ENCODE measurements at regions not wholly inside any gene's neighbourhood (a gene's known extent, or its start where the extent isn't known, plus 50 kb on each side); places are given as distances from the start of the nearest gene placed in this dataset.

DNA sequence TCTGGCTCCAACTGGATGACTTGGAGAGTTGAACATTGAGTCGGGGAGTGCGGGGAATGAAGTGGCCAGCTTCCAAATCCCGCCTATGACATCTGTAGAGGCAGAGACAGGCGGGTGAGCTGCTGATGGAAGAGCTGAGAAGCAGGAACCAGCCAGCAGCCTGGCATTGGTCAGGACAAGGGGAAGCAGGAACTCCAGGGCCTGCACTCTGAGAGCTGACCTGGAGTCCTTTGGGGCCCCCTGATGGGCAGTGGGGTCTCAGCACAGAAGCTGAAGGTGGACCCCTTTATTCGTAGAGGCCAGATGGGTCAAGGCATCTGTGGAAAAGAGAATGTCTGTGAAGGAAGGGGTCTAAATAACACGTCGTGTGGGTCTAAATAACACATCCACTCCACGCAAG lies 57.0 kb downstream of the SEC61G start:
- no peak overlapping the region for H3K9ac ChIP-seq (ENCODE audit: low read length)
- no peak overlapping the region for H3K4me3 ChIP-seq (ENCODE audit: low read depth, low read length)
- no peaks in the 10 kb centered on the region for H3K27me3 ChIP-seq (ENCODE audit: control insufficient read depth, insufficient read depth, low read length)
- no peaks in the 10 kb centered on the region for H3K36me3 ChIP-seq (ENCODE audit: control insufficient read depth, insufficient read depth, low read length)
- no peak overlapping the region for H3K27ac ChIP-seq (ENCODE audit: low read depth, low read length)
- H3K9me3 ChIP-seq (ENCODE audit: control insufficient read depth, insufficient read depth, low read depth, low read length): no peaks in the 10 kb centered on the region; the same call in 1 of the 2 replicates
- no peaks in the 10 kb centered on the region for H3K4me1 ChIP-seq (ENCODE audit: control insufficient read depth, insufficient read depth, low read length)

DNA sequence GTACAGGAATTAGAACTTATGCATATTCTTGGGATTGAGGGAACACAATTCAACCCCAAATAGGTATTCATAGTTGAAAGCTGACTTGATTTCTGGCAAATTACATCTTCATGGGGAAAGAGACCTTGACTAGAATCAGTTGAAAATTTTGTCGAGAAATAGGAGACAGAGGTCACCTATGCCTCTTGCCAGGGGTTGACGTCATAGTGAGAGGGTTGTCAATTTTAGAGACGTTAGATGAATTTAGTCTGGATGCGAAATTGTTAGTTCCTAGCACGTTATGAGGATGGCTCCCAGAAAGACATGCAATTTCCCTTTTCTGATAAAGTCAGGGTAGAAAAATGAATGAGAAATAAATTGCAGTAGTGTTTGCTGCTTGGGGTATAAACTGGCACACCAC lies 59.3 kb downstream of the SEC61G start:
- no peaks in the 10 kb centered on the region for H3K4me1 ChIP-seq (ENCODE audit: control insufficient read depth, insufficient read depth, low read length)
- H3K9me3 ChIP-seq (ENCODE audit: control insufficient read depth, insufficient read depth, low read depth, low read length): no peaks in the 10 kb centered on the region; the same call in 1 of the 2 replicates
- H3K36me3 ChIP-seq (ENCODE audit: control insufficient read depth, insufficient read depth, low read length): no peaks in the 10 kb centered on the region
- no peak overlapping the region for H3K4me3 ChIP-seq (ENCODE audit: low read depth, low read length)
- H3K27ac ChIP-seq (ENCODE audit: low read depth, low read length): no peak overlapping the region
- no peaks in the 10 kb centered on the region for H3K27me3 ChIP-seq (ENCODE audit: control insufficient read depth, insufficient read depth, low read length)
- no peak overlapping the region for H3K9ac ChIP-seq (ENCODE audit: low read length)

DNA sequence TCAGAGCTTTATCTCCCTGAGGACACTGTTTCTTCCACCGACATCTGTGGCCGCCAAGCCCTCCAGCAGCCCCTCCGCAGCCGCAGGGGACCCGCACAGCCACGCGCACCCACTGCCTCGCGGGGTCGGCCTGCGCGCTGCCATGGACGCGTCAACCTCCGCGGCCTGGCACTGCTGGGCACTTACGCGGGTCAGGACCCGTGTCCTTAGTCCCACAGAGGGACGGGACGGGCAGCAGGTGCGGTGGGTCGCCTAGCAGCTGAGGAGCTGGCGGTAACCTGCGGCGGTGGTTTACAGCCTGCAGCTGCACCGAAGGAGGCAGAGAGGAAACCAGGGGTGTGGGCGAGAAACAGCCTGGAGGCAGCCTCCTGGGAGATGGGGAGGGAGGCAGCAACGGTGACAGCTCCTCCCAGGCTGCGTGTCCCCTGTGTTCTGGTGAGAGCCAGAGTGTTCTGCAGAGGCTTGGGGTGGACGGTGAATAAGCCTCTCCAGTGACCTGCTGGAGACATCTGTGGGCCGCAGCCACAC lies 61.3 kb downstream of the SEC61G start:
- no peaks in the 10 kb centered on the region for H3K36me3 ChIP-seq (ENCODE audit: control insufficient read depth, insufficient read depth, low read length)
- H3K4me1 ChIP-seq (ENCODE audit: control insufficient read depth, insufficient read depth, low read length): no peaks in the 10 kb centered on the region
- H3K27me3 ChIP-seq (ENCODE audit: control insufficient read depth, insufficient read depth, low read length): no peaks in the 10 kb centered on the region
- no peak overlapping the region for H3K27ac ChIP-seq (ENCODE audit: low read depth, low read length)
- no peak overlapping the region for H3K9ac ChIP-seq (ENCODE audit: low read length)
- no peak overlapping the region; the same call in 1 of the 2 replicates for H3K4me3 ChIP-seq (ENCODE audit: low read depth, low read length)
- H3K9me3 ChIP-seq (ENCODE audit: control insufficient read depth, insufficient read depth, low read depth, low read length): no peaks in the 10 kb centered on the region

DNA sequence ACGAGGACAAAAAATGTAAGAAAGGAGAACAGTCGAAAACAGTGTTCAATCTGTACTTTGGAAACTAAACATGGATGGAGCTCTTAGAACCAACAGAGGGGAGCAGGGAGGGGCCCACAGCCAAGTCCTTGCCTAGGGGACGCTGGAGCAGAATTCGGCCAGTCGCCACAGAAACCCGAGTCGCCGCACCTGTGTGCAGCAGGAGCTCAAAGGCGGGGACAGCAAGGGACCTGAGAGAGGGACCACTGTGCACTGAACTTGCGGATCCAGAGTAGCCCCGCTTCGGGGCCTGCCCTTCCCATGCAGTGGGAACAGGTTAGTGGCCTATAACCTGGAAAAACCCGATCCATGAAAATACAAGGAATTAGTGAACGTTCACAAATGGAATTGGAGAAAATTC lies 68.1 kb downstream of the SEC61G start:
- Histone ChIP-seq H3K9me3 (ENCODE audit: control insufficient read depth, insufficient read depth, low read depth, low read length) (no peaks in the 10 kb centered on the region), H3K4me1 (ENCODE audit: control insufficient read depth, insufficient read depth, low read length) (peaks cover 15% of the 10 kb centered on the region), H3K4me3 (ENCODE audit: low read depth, low read length) (no peak overlapping the region), H3K27ac (ENCODE audit: low read depth, low read length) (no peak overlapping the region), H3K27me3 (ENCODE audit: control insufficient read depth, insufficient read depth, low read length) (no peaks in the 10 kb centered on the region), H3K9ac (ENCODE audit: low read length) (no peak overlapping the region), H3K36me3 (ENCODE audit: control insufficient read depth, insufficient read depth, low read length) (no peaks in the 10 kb centered on the region)

DNA sequence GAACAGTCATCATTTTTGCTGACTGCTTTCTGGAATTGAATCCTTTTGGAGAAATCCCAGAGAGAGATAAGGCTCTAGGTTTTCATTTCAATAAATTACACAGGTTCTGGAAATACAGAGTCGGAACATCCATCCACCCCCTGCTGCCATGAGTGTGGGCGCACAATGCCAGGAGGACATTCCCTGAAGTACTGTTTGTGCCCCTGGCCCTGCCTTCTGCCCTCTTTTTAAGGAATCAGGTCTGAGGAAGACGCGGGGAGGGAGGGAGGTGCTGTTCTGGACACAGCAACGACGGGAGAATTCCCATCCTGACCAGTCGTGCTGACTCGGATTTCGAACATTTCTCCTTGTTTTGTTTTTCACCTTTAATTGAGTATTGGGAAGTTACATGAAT lies 69.0 kb downstream of the SEC61G start:
- no peaks in the 10 kb centered on the region for H3K27me3 ChIP-seq (ENCODE audit: control insufficient read depth, insufficient read depth, low read length)
- H3K27ac ChIP-seq (ENCODE audit: low read depth, low read length): no peak overlapping the region
- H3K36me3 ChIP-seq (ENCODE audit: control insufficient read depth, insufficient read depth, low read length): no peaks in the 10 kb centered on the region
- peaks cover 15% of the 10 kb centered on the region for H3K4me1 ChIP-seq (ENCODE audit: control insufficient read depth, insufficient read depth, low read length)
- no peak overlapping the region for H3K9ac ChIP-seq (ENCODE audit: low read length)
- no peaks in the 10 kb centered on the region for H3K9me3 ChIP-seq (ENCODE audit: control insufficient read depth, insufficient read depth, low read depth, low read length)
- no peak overlapping the region for H3K4me3 ChIP-seq (ENCODE audit: low read depth, low read length)

DNA sequence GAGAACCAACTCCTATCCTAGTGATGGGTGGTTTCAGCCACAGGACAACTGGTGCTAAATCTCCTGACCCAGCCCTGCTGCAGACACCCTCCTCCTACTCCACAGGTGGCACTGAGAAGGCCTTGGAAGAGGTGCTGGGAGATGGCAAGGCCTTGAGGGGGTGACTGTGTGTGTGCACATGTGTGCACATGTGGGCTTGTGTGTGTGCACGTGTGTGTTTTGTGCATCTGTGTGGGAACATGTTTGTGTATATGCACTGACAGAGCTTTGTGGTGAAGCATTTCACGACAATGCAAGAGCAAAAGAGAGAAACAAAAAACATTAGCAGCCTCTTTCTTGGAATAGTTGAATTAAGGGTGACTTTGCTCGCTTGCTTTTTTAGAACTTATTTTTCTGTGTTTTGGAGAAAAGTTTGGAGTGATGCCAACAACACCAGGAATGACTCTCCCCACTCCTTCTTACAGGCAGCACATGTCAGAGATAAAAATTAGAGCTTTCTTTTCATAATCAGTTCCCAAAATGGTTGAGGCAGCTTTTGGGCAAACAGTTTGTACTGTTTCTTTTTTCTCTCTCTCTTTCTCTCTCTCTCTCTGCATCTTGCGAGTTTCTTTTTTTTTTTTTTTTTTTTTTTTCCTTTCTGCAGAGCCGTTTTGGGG lies 69.5 kb downstream of the SEC61G start:
- Histone ChIP-seq H3K4me1 (ENCODE audit: control insufficient read depth, insufficient read depth, low read length) (peaks cover 15% of the 10 kb centered on the region), H3K9me3 (ENCODE audit: control insufficient read depth, insufficient read depth, low read depth, low read length) (no peaks in the 10 kb centered on the region), H3K27ac (ENCODE audit: low read depth, low read length) (no peak overlapping the region), H3K9ac (ENCODE audit: low read length) (no peak overlapping the region), H3K36me3 (ENCODE audit: control insufficient read depth, insufficient read depth, low read length) (no peaks in the 10 kb centered on the region), H3K27me3 (ENCODE audit: control insufficient read depth, insufficient read depth, low read length) (no peaks in the 10 kb centered on the region), H3K4me3 (ENCODE audit: low read depth, low read length) (no peak overlapping the region)

DNA sequence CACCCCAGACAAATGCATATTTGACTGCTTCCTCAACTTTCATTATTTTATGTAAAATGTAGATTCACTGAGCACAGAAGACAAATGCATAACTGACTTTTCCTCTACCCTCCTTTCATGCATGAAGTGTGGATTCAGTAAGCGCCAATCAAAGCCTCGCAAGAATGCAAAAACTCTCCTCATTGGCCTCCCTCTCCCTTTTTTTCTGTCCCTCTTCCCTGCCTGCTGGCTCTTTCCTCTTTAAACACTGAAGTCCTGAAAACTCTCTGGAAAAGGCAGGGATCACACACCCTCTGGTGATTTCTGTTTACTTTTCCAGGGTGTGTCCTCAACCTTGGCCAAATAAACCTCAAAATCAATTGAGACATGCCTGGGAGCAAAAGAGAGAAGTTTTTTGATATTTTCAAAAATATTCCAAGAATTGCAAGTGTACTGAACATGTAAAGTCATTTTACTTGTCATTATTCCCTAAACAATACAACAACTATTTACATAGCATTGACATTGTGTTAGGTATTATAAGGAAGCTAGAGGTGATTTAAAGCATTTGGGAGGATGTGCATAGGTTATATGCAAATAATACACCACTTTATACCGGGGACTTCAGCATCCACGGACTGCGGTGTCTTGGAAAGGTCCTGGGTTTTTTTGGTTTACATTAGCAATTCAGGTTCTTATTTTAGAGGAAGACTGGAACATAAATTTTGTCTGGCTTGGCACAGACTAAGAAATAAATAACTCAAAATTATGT lies 71.4 kb downstream of the SEC61G start:
- Histone ChIP-seq H3K36me3 (ENCODE audit: control insufficient read depth, insufficient read depth, low read length) (no peaks in the 10 kb centered on the region), H3K27me3 (ENCODE audit: control insufficient read depth, insufficient read depth, low read length) (no peaks in the 10 kb centered on the region), H3K9me3 (ENCODE audit: control insufficient read depth, insufficient read depth, low read depth, low read length) (no peaks in the 10 kb centered on the region), H3K4me3 (ENCODE audit: low read depth, low read length) (no peak overlapping the region), H3K27ac (ENCODE audit: low read depth, low read length) (no peak overlapping the region), H3K9ac (ENCODE audit: low read length) (no peak overlapping the region), H3K4me1 (ENCODE audit: control insufficient read depth, insufficient read depth, low read length) (peaks cover 15% of the 10 kb centered on the region)

DNA sequence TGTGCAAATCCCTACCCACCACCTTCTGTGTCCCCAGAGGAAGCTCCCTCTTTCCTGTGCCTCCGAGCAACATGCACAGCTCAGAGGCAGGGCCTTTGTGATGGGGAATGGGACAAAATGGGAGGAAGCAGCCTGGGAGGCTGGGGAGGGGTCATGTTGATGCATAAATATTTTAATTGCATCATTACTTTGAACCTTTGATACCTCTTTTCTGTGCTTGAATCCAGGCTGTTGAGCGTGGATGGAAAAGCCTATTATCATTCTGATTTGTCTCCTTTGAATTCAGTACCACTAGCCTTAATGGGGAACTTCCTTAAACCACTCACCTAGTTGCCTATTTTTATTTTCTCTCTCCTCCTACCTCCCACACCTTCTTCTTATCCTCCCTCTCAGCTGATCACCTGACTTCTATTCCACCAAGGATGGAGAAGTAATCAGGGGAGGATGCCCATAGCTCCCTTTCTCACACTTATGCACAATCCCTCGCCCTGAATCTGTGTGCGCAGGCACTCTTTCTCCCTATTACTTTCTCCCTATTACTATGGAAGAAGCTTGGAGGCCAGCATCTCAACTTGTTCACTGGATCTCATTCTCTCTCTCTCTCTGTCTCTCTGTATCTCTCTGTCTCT lies 78.5 kb downstream of the SEC61G start:
- Histone ChIP-seq H3K36me3 (ENCODE audit: control insufficient read depth, insufficient read depth, low read length) (no peaks in the 10 kb centered on the region), H3K4me3 (ENCODE audit: low read depth, low read length) (peak overlapping the region; percentile 23; the same call in 1 of the 2 replicates), H3K27me3 (ENCODE audit: control insufficient read depth, insufficient read depth, low read length) (no peaks in the 10 kb centered on the region), H3K9ac (ENCODE audit: low read length) (peak overlapping the region; percentile 53), H3K27ac (ENCODE audit: low read depth, low read length) (peak overlapping the region; percentile 73), H3K4me1 (ENCODE audit: control insufficient read depth, insufficient read depth, low read length) (peaks cover 30% of the 10 kb centered on the region), H3K9me3 (ENCODE audit: control insufficient read depth, insufficient read depth, low read depth, low read length) (no peaks in the 10 kb centered on the region)

DNA sequence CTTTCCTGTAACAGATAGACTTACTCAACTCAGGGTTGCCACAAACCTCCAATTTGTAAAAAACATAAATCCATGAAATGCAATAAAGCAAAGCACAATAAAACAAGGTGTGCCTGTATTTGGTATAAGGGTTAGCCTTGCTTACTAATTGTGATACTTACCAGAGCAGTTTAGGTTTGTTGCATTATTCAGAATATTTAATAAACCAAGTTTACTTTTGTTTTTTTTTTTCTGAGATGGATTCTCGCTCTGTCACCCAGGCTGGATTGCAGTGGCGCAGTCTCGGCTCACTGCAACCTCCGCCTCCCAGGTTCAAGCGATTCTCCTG lies 79.6 kb downstream of the SEC61G start:
- peak overlapping the region; percentile 73; the same call in 1 of the 2 replicates for H3K27ac ChIP-seq (ENCODE audit: low read depth, low read length)
- H3K4me1 ChIP-seq (ENCODE audit: control insufficient read depth, insufficient read depth, low read length): peaks cover 37% of the 10 kb centered on the region
- no peaks in the 10 kb centered on the region for H3K9me3 ChIP-seq (ENCODE audit: control insufficient read depth, insufficient read depth, low read depth, low read length)
- H3K4me3 ChIP-seq (ENCODE audit: low read depth, low read length): no peak overlapping the region
- no peaks in the 10 kb centered on the region for H3K27me3 ChIP-seq (ENCODE audit: control insufficient read depth, insufficient read depth, low read length)
- peak overlapping the region; percentile 57 for H3K9ac ChIP-seq (ENCODE audit: low read length)
- no peaks in the 10 kb centered on the region for H3K36me3 ChIP-seq (ENCODE audit: control insufficient read depth, insufficient read depth, low read length)

DNA sequence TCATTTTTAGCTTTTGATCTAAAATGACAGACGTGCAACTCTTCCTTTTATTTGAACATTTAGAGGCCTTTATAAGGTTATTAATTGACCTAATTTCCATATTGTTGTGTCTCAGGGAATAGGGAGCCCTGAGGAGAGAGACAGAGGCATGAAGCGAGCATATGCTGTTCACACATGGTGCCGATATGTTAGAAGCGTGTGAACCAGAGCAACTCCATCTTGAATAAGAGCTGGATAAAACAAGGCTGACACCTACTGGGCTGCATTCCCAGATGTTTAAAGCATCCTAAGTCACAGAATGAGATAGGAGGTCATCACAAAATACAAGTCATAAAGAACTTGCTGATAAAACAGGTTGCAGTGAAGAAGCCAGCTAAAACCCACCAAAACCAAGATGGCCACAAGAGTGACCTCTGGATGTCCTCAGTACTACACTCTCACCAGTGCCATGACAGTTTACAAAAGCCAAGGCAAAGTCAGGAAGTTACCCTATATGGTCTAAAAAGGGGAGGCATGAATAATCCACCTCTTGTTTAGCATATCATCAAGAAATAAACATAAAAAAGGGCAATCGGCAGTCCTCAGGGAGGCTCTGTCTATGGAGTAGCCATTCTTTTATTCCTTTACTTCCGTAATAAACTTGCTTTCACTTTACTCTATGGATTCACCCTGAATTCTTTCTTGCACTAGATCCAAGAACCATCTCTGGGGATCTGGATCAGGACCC lies 80.1 kb downstream of the SEC61G start:
- Histone ChIP-seq H3K36me3 (ENCODE audit: control insufficient read depth, insufficient read depth, low read length) (no peaks in the 10 kb centered on the region), H3K4me3 (ENCODE audit: low read depth, low read length) (no peak overlapping the region), H3K9me3 (ENCODE audit: control insufficient read depth, insufficient read depth, low read depth, low read length) (no peaks in the 10 kb centered on the region), H3K27ac (ENCODE audit: low read depth, low read length) (peak overlapping the region; percentile 73; the same call in 1 of the 2 replicates), H3K27me3 (ENCODE audit: control insufficient read depth, insufficient read depth, low read length) (no peaks in the 10 kb centered on the region), H3K9ac (ENCODE audit: low read length) (peak overlapping the region; percentile 57), H3K4me1 (ENCODE audit: control insufficient read depth, insufficient read depth, low read length) (peaks cover 37% of the 10 kb centered on the region)
